Nephron progenitor cell (in vitro differentiated cells): ENCODE measurements at regions not wholly inside any gene's neighbourhood (a gene's known extent, or its start where the extent isn't known, plus 50 kb on each side); places are given as distances from the start of the nearest gene placed in this dataset.
"Not testable (repeated sequence)": the region's sequence is repeated elsewhere in the genome, so short reads cannot be mapped to it uniquely, and the experiment has no call there.

Experiments
- DNase-seq: peaks from one replicate; pipeline ENCODE4 v3.0.0; 2021
- H3K27ac Mint-ChIP-seq: 2 replicates; pipeline ENCODE4 v1.8.0; 2021; ENCODE audit warnings: mild to moderate bottlenecking, moderate library complexity, mixed read lengths
- H3K27me3 Mint-ChIP-seq: 2 replicates; pipeline ENCODE4 v1.8.0; 2021; ENCODE audit warnings: mild to moderate bottlenecking, low read depth, mixed read lengths; ENCODE audit not compliant: poor library complexity
- H3K36me3 Mint-ChIP-seq: 2 replicates; pipeline ENCODE4 v1.8.0; 2021; ENCODE audit warnings: low read depth, mixed read lengths
- H3K4me1 Mint-ChIP-seq: 2 replicates; pipeline ENCODE4 v1.8.0; 2021; ENCODE audit warnings: mixed read lengths
- H3K4me3 Mint-ChIP-seq: 2 replicates; pipeline ENCODE4 v1.8.0; 2021; ENCODE audit warnings: mild to moderate bottlenecking, moderate library complexity, mixed read lengths
- H3K9me3 Mint-ChIP-seq: 2 replicates; pipeline ENCODE4 v1.8.0; 2021; ENCODE audit warnings: mild to moderate bottlenecking, moderate library complexity, mixed read lengths
- TF ChIP-seq, protein P1 (sequence below): fragments of 200-600 bp; sonication (generic); IDR thresholded peaks from 2 replicates; pipeline ENCODE4 v1.5.0; 2021; ENCODE audit warnings: antibody characterized with exemption

DNA sequence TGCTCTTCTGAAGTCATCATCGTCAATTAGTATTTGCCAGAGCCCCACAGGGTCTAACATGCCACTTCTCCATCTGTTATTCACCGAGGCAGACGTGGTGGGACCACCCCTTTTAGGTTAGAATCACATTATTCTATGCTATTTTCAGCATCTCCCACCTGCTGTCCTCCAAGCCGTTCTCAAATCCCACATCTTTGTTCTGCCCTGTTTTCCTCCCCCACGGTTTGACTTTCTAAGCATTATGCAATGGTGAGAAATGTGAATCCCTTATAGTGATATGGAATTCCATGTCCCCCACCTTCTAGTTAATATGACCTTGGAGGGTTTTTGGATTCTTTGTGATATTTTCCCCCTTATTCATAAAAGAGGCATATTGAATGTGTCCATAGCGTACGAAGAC lies 634.1 kb upstream of the RBFOX1 start:
- Mint-ChIP-seq H3K27ac (no peak overlapping the region), H3K27me3 (peaks cover 8% of the 10 kb centered on the region), H3K9me3 (no peaks in the 10 kb centered on the region), H3K36me3 (no peaks in the 10 kb centered on the region), H3K4me3 (no peak overlapping the region), H3K4me1 (no peaks in the 10 kb centered on the region)
- no peak for DNase-seq
- TF ChIP-seq, protein P1, sequence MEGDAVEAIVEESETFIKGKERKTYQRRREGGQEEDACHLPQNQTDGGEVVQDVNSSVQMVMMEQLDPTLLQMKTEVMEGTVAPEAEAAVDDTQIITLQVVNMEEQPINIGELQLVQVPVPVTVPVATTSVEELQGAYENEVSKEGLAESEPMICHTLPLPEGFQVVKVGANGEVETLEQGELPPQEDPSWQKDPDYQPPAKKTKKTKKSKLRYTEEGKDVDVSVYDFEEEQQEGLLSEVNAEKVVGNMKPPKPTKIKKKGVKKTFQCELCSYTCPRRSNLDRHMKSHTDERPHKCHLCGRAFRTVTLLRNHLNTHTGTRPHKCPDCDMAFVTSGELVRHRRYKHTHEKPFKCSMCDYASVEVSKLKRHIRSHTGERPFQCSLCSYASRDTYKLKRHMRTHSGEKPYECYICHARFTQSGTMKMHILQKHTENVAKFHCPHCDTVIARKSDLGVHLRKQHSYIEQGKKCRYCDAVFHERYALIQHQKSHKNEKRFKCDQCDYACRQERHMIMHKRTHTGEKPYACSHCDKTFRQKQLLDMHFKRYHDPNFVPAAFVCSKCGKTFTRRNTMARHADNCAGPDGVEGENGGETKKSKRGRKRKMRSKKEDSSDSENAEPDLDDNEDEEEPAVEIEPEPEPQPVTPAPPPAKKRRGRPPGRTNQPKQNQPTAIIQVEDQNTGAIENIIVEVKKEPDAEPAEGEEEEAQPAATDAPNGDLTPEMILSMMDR = no peak

DNA sequence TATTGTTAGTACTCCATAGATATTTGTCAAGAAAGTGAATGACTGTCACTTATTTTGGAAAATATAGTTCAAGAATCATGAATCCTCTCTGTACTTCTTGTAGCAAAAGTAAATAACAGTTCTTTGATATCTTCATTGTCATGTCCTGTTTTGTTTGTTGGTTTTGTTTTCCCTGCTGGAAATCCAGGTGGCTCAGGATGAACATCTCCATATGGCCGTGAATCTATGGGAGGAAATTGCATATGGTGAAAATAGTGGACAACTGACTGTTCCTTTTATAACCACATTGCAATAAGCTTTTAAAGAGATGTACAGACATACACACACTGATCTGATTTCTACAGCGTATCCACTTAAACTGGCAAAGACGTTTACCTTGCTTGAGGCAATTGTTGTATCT lies 637.0 kb upstream of the RBFOX1 start:
- Mint-ChIP-seq H3K27me3 (peaks cover 8% of the 10 kb centered on the region), H3K27ac (no peak overlapping the region), H3K4me1 (no peaks in the 10 kb centered on the region), H3K9me3 (no peaks in the 10 kb centered on the region), H3K4me3 (no peak overlapping the region), H3K36me3 (no peaks in the 10 kb centered on the region)
- DNase-seq = no peak
- TF ChIP-seq, protein P1 = no peak

DNA sequence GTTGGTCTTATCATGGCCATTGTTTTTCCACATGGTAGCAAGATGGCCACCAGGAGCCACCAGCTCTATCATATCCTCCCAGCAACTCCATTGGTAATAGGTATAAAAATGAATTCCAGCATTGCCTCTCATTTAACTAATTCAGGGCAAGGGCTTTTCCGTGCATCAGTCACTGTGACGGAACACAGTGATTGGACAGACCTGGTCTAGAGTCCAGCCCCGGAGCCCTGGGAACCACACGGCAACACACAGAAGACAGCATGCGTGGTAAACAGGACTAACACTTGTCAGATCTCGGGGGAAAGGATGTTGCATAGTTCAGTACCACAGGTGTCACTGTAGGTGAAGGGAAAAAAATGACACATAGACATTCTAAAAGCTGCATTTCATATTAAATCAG lies 638.0 kb upstream of the RBFOX1 start:
- Mint-ChIP-seq H3K9me3 (no peaks in the 10 kb centered on the region), H3K27ac (no peak overlapping the region), H3K4me3 (no peak overlapping the region), H3K4me1 (no peaks in the 10 kb centered on the region), H3K36me3 (no peaks in the 10 kb centered on the region), H3K27me3 (peaks cover 7% of the 10 kb centered on the region)
- TF ChIP-seq, protein P1 = no peak
- DNase-seq = no peak

DNA sequence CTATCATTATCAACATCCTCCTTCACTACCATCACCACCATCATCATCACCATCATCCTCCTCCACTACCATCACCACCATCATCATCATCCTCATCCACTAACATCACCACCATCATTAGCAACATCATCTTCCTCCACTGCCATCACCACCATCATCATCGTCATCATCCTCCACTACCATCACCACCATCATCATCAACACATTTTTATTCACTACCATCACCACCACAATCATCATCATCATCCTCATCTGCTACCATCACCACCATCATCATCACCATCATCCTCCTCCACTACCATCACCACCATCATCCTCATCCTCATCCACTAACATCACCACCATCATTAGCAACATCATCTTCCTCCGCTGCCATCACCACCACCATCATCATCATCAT lies 639.2 kb upstream of the RBFOX1 start:
- H3K27me3 Mint-ChIP-seq, H3K27ac Mint-ChIP-seq, H3K9me3 Mint-ChIP-seq, H3K36me3 Mint-ChIP-seq, DNase-seq, H3K4me3 Mint-ChIP-seq, H3K4me1 Mint-ChIP-seq: not testable (repeated sequence)

GRCh38 chr16:6692874-6693273 lies 639.8 kb upstream of the RBFOX1 start:
- Mint-ChIP-seq H3K4me3 (no peak overlapping the region), H3K9me3 (peaks cover 5% of the 10 kb centered on the region), H3K36me3 (no peaks in the 10 kb centered on the region), H3K4me1 (no peaks in the 10 kb centered on the region), H3K27ac (no peak overlapping the region), H3K27me3 (no peaks in the 10 kb centered on the region)
- DNase-seq = no peak
- TF ChIP-seq, protein P1 = no peak

- TF ChIP-seq, protein P1 = no peak
- Mint-ChIP-seq H3K36me3 (no peaks in the 10 kb centered on the region), H3K4me3 (no peak overlapping the region)
These were observed 641.9 kb upstream of the RBFOX1 start for GRCh38 chr16:6690741-6691140.

More at GRCh38 chr16:6690741-6691140, 641.9 kb upstream of the RBFOX1 start:
- no peaks in the 10 kb centered on the region for H3K4me1 Mint-ChIP-seq
- H3K9me3 Mint-ChIP-seq = peaks cover 8% of the 10 kb centered on the region
- H3K27ac Mint-ChIP-seq = no peak overlapping the region
- no peaks in the 10 kb centered on the region for H3K27me3 Mint-ChIP-seq
- DNase-seq = no peak
